ENCODE measurements at regions not wholly inside any gene's neighbourhood (a gene's known extent, or its start where the extent isn't known, plus 50 kb on each side); places are given as distances from the start of the nearest gene placed in this dataset.

GRCh38 chr9:88798476-88798875, 192.8 kb upstream of the S1PR3 start:
- DNase-seq = no peak

GRCh38 chr9:88799541-88800328, 191.5 kb upstream of the S1PR3 start:
- no peak for DNase-seq

GRCh38 chr9:88800329-88800682, 191.0 kb upstream of the S1PR3 start:
- DNase-seq = no peak

- DNase-seq = no peak
These were observed 190.0 kb upstream of the S1PR3 start for GRCh38 chr9:88801214-88801796.

GRCh38 chr9:88802533-88802932, 188.7 kb upstream of the S1PR3 start:
- no peak for DNase-seq

GRCh38 chr9:88803546-88804253, 187.6 kb upstream of the S1PR3 start:
- no peak for DNase-seq

- no peak for DNase-seq
These were observed 187.0 kb upstream of the S1PR3 start for GRCh38 chr9:88804254-88804596.

DNA sequence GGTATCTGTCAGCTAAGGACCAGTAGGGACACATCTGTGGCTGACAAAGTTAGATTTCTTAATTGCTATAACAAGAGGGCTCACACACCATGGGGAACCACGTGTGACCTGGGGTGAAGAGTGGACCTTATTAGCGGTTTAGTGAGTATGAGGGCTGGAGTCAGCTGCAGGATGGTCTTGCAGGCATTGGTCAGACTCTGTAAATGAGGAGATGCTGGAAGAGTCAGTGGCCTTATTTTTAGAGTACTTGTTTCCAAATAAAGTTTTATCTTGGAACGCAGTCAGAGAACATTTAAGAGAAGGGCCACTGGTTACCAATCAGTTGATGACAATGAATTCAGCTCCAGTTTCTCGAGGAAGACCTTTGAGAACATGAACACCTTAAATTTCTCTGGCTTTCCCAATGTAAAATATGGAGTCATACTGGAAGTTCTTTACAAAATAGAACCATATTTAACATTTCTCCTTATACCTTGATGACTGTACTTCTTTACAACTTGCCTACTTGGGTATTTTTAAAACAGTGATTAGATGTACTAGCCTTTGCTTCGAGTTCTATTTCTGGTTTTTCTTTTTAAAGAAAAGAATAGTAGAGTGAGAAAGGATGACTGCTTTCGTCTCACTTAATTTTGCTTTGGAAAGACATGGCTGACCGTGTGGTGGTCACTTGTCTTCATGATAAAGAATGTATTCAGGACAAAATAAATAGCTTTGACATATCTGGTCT, 185.9 kb upstream of the S1PR3 start:
- no peak for DNase-seq

DNA sequence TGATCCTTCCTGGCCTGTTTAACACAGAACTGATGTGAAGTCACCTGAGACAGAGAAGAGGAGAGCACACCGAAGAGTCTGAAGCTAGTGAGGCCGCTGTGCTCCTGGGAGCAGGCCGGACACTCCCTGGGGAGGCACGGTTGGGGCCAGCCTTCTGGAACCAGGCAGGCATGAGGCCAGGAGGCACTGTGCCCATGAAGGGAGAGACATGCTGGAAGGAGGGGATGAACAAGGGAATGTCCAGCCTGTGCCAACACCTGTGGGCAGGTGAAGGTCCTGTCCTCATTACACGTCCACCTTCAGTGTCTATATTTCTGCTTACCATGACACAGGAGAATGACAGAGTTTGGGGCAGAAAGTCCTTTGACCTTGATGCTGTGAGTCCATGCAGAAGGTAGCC, 183.8 kb upstream of the S1PR3 start:
- no peak for DNase-seq

DNA sequence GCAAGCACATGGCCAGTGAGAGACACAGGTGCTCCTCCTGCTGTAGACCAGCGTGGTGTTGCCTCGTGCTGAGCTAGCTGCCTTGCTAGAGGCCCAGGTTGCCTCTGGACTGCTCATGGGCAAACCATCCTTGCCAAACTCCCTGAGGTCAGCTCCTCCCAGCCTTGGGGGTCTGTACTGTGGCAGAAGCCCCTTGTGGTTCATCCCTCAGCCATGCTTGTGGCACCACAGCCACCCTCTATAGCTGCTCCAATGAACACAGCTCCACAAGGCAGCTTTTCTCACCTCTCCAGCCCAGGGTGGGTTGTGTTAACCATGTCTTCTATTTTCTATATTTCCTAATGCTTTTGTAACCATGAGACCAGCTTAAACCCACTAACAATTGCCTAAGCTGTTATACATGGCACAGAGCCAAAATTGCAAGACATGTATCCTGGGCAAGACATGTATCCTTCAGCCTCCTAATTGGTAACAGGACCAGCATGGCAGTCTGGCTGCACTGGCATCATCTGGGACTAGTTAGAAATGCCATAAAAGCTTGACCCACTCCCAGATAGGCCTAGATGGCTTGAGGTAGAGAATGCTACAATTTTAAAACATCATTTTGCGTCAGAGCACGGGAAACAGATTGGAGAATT, 183.1 kb upstream of the S1PR3 start:
- no peak for DNase-seq

DNA sequence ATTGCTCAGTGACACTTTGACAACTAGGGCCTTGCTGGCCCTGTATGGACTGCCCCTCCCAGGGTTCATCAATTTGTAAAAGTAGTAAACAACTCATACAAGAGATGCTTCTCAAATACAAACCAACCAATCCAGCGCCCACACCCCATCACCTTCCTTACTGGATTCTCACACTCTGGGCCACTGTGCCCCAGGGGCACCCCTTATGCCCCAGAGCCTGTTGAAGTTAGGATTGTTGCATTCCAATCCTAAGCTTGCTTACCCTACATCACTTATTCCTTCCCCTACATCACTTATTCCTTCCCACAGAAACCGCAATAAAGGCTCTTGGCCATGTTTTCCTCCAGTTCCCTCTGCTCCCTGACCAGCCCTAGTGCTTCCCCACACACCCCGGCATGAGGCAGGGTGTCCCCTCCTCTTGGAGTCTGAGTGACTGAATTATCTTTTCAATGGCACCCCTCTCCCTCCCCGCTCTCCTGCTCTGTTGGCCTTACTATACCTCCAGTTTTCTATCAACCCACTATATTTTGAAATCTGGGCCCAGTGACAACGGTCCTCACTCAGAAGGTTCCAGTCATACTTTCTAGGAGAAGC, 182.4 kb upstream of the S1PR3 start:
- DNase-seq = no peak

DNA sequence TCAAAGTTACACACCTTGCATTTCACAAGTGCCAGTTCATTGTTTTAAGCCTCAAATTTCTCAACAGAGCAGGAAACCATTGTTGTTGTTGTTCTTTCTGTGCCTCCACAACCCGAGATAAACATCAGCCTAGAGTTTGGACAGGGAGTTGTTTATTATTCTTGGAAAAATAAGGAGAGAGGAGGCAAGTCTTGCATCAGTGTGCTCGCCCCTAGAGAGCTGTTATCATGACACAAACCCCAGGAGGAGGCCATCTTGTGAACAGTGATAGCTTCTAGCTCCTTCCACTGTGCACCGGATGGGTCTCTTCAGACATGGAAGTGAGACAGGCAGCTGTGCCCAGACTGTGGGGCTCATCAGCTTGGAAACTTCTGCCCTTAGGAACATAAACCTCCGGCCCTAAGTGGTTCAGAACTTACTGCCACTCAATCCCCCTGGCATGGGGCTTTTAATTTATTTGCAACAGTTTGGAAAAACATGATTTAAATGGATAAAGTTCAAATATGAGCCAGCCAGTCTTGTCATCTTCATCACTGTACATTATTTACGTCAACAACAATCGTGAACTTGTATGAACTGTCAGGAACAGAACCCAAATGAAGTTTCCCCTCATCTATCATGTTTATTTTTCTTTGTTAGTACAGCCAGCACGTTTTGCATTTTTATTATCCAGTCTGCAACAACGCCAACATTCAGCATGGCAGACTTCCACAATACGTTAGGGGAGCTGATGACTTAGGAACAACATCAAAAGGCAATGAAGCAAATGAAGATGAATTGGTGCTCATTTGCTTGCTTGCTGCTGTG, 181.7 kb upstream of the S1PR3 start:
- DNase-seq = no peak

GRCh38 chr9:88810826-88811225, 180.4 kb upstream of the S1PR3 start:
- no peak for DNase-seq

DNA sequence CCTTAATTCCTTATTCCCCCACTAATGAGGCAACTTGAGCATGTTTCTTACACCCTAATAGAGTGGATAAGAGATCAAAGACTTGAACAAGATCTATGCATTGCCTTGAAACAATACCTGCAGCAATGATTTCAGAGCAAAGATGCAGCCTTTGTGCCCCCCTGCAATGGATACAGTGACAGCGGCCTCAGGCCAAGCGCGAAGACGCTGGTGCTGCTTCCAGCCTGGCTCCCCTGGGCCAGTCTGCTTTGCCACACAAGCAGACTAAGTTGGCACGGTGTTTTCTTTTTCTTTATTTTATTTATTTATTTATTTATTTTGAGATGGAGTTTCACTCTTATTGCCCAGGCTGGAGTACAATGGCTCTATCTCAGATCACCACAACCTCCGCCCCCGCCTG, 179.8 kb upstream of the S1PR3 start:
- DNase-seq = no peak

- DNase-seq = no peak
These were observed 178.2 kb upstream of the S1PR3 start for GRCh38 chr9:88812938-88813637.

DNA sequence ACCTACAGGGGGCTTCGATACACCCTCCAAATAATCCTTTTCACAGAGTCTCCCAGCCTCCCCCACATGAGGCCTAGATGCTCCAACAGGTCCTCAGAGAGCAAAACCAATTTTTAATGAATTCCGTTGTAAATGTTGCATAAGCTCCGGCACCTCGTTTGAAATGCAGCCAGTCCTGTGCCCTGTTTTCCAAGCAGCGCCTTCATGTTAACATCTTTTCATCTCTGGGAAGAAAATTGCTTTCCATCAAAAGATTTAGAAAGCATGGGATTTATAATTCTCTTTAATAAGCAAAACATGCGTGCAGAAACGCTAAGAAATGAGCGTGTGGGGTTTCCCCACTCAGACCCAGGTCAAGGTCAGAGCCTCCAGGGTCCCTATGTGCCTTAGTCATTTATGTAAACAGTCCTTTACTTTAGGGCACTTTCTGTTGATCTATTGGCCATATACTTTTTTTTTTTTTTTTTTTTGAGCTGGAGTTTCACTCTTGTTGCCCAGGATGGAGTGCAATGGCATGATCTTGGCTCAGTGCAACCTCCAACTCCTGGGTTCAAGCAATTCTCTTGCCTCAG, 177.5 kb upstream of the S1PR3 start:
- no peak for DNase-seq

- DNase-seq = peak; percentile 75
These were observed 176.7 kb upstream of the S1PR3 start for GRCh38 chr9:88814577-88814976.

GRCh38 chr9:88816141-88816540, 175.1 kb upstream of the S1PR3 start:
- DNase-seq = no peak

- no peak for DNase-seq
These were observed 174.7 kb upstream of the S1PR3 start for GRCh38 chr9:88816591-88816990.

- DNase-seq = no peak
These were observed 173.6 kb upstream of the S1PR3 start for GRCh38 chr9:88817628-88818027.
